Inflammatory macrophage treated with lipopolysaccharide for 1 hour (primary cell): ENCODE measurements at regions not wholly inside any gene's neighbourhood (a gene's known extent, or its start where the extent isn't known, plus 50 kb on each side); places are given as distances from the start of the nearest gene placed in this dataset.
A peak's percentile ranks its signal among the peaks of the same experiment; 100 is the strongest.
"Not testable (repeated sequence)": the region's sequence is repeated elsewhere in the genome, so short reads cannot be mapped to it uniquely, and the experiment has no call there.

Source experiments
- DNase-seq, 2 donors: peaks; one replicate each; pipeline ENCODE4 v3.0.0-alpha.2; 2020 to 2022

DNA sequence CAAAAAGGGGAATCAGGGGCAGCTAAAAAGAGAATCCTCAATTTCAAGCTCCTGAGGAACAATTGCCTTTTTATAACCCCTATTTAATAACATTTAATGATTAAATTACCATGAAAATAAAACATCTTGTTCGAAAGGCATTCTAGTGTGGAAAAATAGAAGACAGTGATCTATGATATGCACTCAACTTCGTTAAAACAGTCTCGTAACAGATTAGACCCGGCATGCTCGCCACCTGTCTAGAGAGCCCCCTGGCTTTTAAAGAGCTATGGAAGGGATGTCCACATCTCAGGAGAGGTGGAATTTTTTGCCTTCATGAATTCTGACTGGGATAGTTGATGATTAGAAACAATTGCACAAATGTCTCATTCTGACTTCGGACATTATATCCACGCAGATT, 153.7 kb upstream of the MDFIC2 start:
- DNase-seq = no peak

DNA sequence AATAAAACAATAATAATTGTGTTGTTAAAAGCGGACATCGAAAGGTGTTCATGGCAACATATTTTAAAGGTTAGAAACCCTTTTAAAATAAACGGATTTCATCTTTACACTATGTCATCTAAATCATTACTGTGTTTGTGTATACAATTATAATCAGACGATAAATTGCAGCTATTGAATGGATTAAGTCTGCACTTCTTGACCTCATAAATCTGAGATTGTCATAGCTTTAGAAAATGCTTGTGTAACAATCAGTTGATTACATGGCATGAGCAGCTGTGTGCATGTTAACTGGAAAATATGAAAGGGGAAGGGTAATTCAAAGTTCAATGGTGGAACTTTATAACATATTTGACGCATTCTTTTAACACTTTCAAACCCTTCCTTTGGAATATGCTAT, 152.4 kb upstream of the MDFIC2 start:
- DNase-seq = no peak

DNA sequence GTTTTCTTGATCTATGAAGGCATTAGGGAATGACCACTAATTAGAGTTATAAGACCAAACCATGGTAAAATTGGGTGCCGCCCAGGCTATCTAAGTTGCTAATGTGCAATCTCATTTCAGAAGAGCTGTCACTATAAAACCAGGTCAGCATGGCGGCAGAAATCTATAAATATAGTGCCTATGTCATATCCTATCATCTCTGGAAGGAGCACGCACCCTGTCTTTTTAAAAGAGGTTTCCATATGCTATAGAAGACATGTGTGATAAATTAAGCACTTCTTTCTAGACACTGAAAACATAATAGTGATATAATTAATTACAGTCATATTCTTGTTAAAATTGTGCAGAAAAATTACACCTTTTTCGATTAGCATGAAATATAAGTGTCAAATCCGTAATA, 152.0 kb upstream of the MDFIC2 start:
- DNase-seq = no peak

DNA sequence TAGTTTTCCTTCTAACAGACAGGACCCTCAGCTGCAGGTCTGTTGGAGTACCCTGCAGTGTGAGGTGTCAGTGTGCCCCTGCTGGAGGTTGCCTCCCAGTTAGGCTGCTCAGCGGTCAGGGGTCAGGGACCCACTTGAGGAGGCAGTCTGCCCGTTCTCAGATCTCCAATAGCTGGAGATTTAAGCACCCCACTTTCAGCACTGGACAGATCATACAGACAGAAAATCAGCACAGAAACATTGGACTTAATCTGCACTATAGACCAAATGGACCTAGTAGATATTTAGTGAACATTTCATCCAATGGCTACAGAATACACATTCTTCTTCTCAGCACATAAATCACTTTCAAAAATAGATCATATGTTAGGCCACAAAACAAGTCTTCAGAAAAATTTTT, 137.8 kb upstream of the MDFIC2 start:
- not testable (repeated sequence) for DNase-seq

DNA sequence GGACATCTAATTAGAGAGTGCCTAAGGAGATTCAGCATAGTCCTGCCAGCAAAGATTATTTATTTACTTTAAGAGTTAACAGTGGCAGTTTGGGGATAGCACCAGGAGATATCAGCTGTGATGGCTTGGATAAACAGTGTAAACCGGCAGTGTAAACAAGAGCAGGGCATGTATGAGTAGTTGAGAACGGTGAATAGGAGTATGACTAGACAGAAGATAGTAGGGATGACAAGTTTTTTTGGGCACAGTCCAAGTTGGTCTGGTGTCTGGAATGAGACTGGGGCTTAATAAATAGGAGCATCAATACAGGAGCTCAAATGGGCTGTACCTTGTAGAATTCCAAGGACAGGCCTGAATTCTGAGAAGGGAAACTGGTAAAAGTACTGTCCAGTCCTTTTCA, 123.0 kb upstream of the MDFIC2 start:
- DNase-seq = not testable (repeated sequence)

DNA sequence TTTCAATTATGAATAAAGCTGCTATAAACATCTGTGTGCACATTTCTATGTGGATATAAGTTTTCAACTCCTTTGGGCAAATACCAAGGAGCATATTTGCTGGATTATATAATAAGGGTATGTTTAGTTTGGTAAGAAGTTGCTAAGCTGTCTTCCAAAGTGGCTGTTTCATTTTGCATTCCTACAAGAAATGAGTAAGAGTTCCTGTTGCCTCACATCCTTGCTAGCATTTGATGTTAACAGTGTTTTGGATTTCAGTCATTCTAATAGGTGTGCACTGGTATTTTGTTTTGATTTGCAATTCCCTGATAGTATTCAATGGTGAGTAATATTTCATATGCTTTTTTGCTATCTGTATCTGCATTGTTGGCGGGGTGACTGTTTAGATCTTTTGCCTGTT, 120.7 kb upstream of the MDFIC2 start:
- DNase-seq = no peak

DNA sequence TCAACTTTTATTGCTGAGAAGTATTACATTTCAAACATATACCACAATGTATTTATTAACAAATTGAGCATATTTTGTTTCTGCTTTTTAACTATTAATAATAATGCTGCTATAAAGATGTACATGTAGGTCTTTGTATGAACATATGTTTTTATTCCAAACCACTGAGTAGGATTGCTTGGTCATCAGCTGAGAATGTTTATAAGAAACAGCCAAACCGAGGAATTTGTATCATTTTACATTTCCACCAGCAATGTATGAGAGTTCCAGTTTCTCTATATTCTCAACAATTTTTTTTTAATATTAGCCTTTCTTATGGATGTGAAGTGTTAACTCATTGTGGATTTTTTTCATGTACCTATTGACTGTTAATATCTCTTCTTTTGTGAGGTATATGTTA, 119.5 kb upstream of the MDFIC2 start:
- no peak for DNase-seq

DNA sequence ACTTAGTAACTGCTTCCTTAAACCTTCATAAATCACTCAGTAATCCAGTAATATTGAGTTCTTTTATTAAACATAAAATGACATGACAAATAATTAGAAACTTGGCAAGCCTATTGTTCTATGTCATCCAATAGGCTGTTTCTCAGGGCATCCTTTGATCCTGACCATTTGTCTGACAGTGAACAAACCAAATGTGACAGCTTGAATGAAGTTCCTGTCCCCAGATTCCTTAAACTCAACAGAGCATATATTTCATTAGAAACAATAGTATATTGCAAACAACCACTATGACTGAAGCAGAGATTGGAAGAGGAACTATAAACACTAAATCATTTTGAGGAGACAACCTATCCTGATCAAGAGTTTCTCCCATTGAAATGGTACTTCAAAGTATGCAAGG, 113.6 kb upstream of the MDFIC2 start:
- no peak for DNase-seq

DNA sequence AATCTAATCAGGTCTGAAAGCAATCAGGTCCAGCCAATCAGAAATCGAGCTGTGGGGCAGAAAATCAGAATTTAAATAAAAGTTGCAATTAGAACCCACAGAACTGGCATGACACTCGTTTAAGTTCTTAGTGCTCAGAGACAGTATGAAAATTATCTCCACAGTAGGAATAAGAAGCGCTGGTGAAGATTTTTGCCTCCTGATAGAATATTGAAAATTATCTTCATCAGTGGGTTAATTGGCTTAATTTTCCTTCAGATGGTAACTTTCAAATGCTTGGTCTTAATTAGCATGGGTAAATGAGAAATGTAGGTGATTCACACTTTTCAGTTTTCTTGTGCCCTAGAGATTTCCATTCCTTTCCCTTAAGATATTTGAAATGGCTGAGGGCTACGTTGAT, 109.1 kb upstream of the MDFIC2 start:
- DNase-seq = no peak

DNA sequence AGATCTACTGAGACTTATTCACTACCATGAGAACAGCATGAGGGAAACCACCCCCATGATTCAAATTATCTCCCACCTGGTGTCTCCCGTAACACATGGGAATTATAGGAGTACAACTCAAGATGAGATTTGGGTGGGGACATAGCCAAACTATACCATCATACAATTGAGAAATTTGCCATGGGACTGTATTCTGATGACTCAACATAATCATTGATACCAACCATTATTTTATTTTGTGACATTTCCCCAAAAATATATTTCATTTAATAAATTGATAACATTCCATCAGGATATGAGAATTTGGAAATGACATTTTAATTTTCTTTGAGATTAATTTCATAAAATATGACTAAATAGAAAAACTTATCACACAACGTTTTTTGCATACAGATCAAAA, 96.6 kb upstream of the MDFIC2 start:
- DNase-seq = peak in 1 of 2 donors; percentile 2

DNA sequence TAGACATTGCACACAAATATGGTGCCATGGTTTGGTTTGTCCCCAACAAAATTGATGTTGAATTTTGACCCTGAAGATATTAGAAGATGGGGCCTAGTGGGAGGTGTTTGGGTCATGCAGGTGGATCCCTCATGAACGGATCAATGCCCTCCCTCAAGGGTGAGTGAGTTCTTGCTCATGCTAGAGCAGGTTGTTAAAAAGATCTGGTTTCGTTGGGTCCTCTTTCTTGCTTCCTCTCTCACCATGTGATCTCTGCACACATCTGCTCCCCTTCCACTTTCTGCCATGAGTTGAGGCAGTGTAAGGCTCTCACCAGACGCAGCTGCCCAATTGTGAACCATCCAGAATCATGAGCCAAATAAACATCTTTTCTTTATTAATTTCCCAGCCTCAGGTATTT, 87.8 kb upstream of the MDFIC2 start:
- no peak for DNase-seq

DNA sequence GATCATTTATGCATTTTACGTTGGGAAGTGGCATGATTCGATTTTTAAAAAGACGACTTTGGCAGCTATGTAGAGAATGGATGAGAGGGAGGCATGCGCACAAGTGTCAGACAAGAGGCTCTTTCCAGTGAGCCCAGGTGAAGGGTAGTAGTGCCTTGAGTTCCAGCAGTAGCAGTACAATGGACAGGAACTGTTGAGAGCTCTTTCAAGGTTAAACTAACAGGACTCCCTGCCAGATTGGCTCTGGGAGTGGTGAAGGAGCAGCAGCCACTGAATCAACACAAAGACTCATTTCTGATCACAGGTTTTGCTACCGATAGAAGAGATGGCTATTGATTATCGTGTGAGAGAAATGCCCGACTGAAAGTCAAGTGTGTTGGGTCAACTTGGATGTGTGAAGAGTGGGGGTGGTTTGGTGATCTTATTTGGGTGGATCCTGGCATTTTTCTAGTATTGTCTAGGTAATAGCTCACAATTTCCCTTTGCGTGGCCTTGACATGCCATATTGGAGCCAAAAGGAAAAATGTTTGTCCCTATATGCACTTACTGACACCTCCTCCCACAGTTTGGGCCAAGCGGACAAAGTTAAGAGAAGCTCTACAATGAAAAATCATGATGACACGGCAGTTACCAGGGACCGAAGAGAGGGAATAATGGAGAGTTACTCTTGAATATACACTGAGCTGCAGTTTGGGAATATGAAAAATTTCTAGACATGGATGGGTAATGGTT, 81.6 kb upstream of the MDFIC2 start:
- DNase-seq = no peak

DNA sequence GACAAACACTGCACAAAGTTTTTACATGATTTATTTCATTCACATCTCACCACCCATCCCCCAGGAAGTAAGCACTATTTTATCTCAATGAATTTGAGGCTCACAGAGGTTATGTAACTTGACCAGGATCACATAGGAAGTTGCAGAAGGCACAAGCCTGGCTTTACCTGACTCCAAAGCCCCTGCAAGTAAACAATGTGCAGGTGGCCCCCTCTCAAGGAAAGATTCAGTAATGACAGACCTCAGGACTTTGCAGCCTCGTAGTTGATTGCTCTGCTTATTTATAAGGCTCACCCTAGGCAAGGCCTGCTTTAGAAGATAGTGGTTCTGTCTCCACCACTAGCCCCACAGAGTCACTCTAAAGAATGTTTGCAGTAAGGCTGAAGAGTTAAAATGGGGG, 79.8 kb upstream of the MDFIC2 start:
- DNase-seq = no peak

DNA sequence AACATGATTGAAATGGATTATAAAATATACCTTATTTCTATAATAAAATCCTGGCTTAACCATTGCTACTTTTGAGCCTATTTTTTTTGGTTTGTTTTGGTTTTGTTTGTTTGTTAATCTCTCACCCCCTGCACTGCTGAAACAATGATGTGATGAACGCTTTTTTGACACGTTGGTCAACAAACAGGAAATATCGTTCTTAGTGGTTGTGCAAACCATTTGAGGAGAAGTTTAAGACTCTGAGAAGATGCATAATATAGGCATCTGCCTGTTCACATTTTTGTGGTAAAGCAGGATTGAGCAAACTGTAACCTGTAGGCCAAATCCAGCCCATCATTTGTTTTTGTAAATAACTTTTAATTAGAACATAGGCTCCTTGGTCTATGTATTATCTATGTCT, 75.5 kb upstream of the MDFIC2 start:
- no peak for DNase-seq

DNA sequence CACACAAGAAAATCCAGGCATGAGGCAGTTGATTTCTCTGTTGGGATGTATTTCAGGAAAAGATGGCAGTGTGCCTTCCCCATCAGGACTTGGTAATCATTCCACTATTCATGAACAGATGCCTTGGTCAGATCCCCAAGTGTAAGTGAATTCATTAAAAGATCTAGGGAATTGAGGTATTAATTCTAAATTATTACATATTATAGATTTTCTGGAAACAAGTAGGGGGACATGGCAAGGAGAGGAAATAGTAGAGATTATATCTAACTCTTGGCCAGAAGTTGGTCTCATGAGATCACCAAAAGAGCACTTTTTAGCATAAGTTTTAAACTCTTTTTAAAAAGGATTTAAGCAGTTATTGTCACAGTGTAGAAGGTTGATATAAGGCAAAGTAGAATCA, 74.4 kb upstream of the MDFIC2 start:
- DNase-seq = no peak

DNA sequence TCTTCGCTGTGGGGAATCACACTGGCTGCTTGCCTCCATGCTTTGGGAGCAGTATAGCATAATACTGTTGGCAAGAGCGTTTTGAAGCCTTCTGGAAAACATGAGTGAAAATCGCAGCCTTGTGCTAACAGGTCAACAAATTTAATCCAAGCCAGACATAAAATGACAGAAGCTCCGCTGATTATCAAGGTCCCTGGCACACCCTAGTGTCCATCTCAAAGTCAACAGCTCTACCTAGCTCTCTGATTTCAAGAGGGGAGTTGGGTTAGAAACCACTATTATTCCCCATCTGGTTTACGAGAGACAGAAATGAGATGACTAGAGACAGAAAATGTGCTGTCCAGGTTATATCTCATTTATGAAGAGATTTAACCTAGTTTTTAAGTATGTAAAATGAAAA, 73.6 kb upstream of the MDFIC2 start:
- no peak for DNase-seq

DNA sequence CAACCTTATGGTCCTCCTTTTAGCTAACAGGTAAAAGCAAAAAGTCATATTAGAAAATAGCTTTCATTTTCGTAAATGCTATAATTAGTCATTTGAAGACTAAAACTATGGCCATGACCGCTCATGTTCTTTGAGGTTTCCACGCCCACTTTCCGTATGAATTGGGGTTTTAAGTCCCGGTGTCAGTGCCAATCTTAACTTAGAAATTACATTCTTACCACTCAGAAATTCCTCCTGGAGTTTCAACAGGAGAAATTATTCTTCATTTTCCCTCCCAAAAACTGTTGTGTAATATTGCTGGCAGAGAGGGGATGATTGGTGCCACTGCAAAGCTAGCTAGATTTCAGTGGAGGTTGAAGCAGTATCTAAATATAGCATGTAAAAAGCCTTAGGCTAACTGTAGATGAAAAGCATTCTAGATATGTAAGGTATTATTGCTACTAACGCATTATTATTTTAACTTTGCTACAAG, 71.0 kb upstream of the MDFIC2 start:
- DNase-seq = no peak

DNA sequence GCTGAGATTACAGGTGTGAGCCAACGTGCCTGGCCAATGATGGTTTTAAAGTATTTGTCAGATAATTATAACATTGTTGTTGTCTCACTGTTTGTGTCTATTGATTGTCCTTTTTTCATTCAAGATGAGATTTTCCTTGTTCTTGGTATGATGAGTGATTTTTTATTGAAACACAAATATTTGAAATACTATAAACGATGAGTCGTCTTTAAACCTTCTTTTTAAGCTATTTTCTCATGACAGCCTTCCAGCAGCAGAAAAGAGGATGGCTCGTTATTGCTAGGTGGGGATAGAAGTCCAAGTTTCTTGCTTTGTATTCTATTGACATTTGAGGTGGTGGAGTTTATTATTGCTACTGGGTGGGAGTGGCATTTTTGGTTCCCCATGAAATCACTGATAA, 61.7 kb upstream of the MDFIC2 start:
- no peak for DNase-seq
